Right lobe of liver (tissue), 6 donors: ENCODE measurements at regions not wholly inside any gene's neighbourhood (a gene's known extent, or its start where the extent isn't known, plus 50 kb on each side); places are given as distances from the start of the nearest gene placed in this dataset.
A peak's percentile ranks its signal among the peaks of the same experiment; 100 is the strongest.

Experiments used
- ATAC-seq, 4 donors: fragments of 200-7000 bp; cut with Tn5 transposase; one replicate each; pipeline ENCODE4 v1.9.1; 2020; ENCODE audit warnings: mild to moderate bottlenecking in 4 of 4, moderate library complexity in 4 of 4
- DNase-seq, 3 donors: peaks; one replicate each; pipeline ENCODE4 v3.0.0-alpha.2; 2020
- H3K27ac ChIP-seq, 3 donors: fragments of 200-600 bp; one replicate each; pipeline ENCODE4 v1.8.0; 2022
- H3K27me3 ChIP-seq, 2 donors: fragments of 200-600 bp; one replicate each; pipeline ENCODE4 v1.8.0; 2022
- H3K36me3 ChIP-seq, 4 donors: fragments of 200-600 bp; sonication (generic) in 1 of 4; one replicate each; pipeline versions ENCODE4 v1.5.1 to v1.8.0; 2017 to 2022; ENCODE audit warnings: control low read depth in 1 of 4
- H3K4me1 ChIP-seq, 4 donors: fragments of 200-600 bp; sonication (generic) in 1 of 4; one replicate each; pipeline versions ENCODE4 v1.5.1 to v1.8.0; 2017 to 2022; ENCODE audit warnings: control low read depth in 1 of 4
- H3K4me3 ChIP-seq, 3 donors: fragments of 200-600 bp; one replicate each; pipeline ENCODE4 v1.8.0; 2022
- H3K9me3 ChIP-seq, 4 donors: fragments of 200-600 bp; sonication (generic) in 1 of 4; one replicate each; pipeline versions ENCODE4 v1.5.1 to v1.8.0; 2017 to 2022; ENCODE audit warnings: control low read depth in 1 of 4
- POLR2A ChIP-seq: fragments of 450-650 bp; IDR thresholded peaks from one replicate; pipeline ENCODE4 v1.6.1; 2017; ENCODE audit warnings: antibody characterized with exemption, mild to moderate bottlenecking
- WGBS: methylation state at CpG from one replicate; pipeline ENCODE4 v1.1.6; 2018; ENCODE audit warnings: low coverage, low lambda C conversion rate; ENCODE audit not compliant: insufficient coverage; ENCODE audit errors: missing lambda C conversion rate; 5-methylcytosine and 5-hydroxymethylcytosine counted together
- intact Hi-C, 2 donors: fragments of 100-400 bp; cut with DNase I; formaldehyde crosslinking; loops; one replicate each; pipeline versions ENCODE4 v1.11.2 to v1.14.1; 2022
- TF ChIP-seq, protein P1 (sequence below), 4 donors: fragments of 200-600 bp in 3 of 4; fragments of 450-650 bp in 1 of 4; IDR thresholded peaks; one replicate each; pipeline versions ENCODE4 v1.5.1 to v1.8.0; 2016 to 2022; ENCODE audit warnings: antibody characterized with exemption in 4 of 4, mild to moderate bottlenecking in 2 of 4
- donor health status: DM: no; HTN: yes; CAD: no.
- donor health status: DM: no; HTN: no; CAD: no.
- donor health status: DM: no; HTN: no; CAD: no.
- donor health status: DM: no; HTN: yes; CAD: no.
- donor health status: DM: no; HTN: yes; CAD: no.

- no peaks in the 10 kb centered on the region for H3K27me3 ChIP-seq
- intact Hi-C loops = no loop called here
- no peak overlapping the region for H3K27ac ChIP-seq
- no peak overlapping the region for H3K4me3 ChIP-seq
- H3K4me1 ChIP-seq = no peaks in the 10 kb centered on the region
- ATAC-seq (no peak), DNase-seq (no peak)
- TF ChIP-seq, protein P1, sequence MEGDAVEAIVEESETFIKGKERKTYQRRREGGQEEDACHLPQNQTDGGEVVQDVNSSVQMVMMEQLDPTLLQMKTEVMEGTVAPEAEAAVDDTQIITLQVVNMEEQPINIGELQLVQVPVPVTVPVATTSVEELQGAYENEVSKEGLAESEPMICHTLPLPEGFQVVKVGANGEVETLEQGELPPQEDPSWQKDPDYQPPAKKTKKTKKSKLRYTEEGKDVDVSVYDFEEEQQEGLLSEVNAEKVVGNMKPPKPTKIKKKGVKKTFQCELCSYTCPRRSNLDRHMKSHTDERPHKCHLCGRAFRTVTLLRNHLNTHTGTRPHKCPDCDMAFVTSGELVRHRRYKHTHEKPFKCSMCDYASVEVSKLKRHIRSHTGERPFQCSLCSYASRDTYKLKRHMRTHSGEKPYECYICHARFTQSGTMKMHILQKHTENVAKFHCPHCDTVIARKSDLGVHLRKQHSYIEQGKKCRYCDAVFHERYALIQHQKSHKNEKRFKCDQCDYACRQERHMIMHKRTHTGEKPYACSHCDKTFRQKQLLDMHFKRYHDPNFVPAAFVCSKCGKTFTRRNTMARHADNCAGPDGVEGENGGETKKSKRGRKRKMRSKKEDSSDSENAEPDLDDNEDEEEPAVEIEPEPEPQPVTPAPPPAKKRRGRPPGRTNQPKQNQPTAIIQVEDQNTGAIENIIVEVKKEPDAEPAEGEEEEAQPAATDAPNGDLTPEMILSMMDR (IDR thresholded peaks at IDR 0.05) = no peak
- no peak for TF ChIP-seq POLR2A
- WGBS = 19% methylated on average over 2 of the region's 2 CpGs
- no peaks in the 10 kb centered on the region for H3K36me3 ChIP-seq
- H3K9me3 ChIP-seq = no peaks in the 10 kb centered on the region
Measured at GRCh38 chr1:29820401-29820800, 584.1 kb downstream of the PTPRU start.

DNA sequence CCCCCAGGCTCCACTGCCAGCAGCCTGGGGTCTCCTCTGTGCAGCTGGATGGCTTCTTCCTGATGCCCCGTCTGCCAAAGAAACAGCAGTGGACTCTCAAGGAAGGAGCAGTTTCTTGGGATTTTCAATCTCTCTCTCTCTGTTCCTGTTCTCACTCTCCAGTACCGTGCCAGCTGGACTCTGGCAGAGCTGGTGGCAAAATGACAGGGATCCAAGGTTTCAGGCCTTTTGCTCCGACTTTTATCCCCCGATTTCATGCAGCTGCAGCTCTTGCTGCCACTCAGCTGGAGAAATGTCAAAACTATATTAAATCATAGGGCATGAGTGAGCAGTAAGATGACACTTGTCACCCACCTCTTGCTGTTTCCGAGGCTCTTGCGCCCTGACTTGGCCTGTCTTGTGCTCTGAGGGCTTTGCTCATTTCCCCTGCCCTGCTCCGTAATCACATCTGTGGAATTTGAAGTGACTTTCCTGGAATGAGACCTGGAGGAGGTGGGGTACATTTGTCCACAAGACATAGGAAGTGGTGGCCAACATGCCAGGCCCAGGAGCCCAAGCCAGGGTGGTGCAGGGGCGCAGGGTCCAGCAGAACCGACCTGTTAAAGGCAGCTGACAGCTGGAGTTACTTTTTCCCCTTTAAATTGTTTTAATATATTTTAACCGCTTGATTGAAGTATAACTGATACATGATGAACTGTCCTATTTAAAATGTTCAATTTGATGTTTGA lies 576.2 kb downstream of the PTPRU start:
- peak in 1 of 3 donors; percentile 16 for DNase-seq
- no peak for ATAC-seq
- no peaks in the 10 kb centered on the region for H3K9me3 ChIP-seq
- no peaks in the 10 kb centered on the region for H3K27me3 ChIP-seq
- H3K4me3 ChIP-seq = no peak overlapping the region
- 57% methylated on average over 8 of the region's 10 CpGs for WGBS
- intact Hi-C loops = no loop called here
- TF ChIP-seq, protein P1 (IDR thresholded peaks at IDR 0.05) = no peak
- TF ChIP-seq POLR2A = no peak
- H3K36me3 ChIP-seq = no peaks in the 10 kb centered on the region
- H3K4me1 ChIP-seq = no peaks in the 10 kb centered on the region
- H3K27ac ChIP-seq = no peak overlapping the region

- no peaks in the 10 kb centered on the region for H3K27me3 ChIP-seq
- H3K9me3 ChIP-seq = no peaks in the 10 kb centered on the region
- no peak for TF ChIP-seq POLR2A
- TF ChIP-seq, protein P1 (IDR thresholded peaks at IDR 0.05) = no peak
- H3K36me3 ChIP-seq = no peaks in the 10 kb centered on the region
- WGBS = 54% methylated on average over 7 of the region's 10 CpGs
- intact Hi-C loops = no loop called here
- H3K4me3 ChIP-seq = no peak overlapping the region
- DNase-seq (peak in 1 of 3 donors; percentile 23), ATAC-seq (no peak)
- no peaks in the 10 kb centered on the region for H3K4me1 ChIP-seq
- no peak overlapping the region for H3K27ac ChIP-seq
Measured at GRCh38 chr1:29811727-29812407, 575.5 kb downstream of the PTPRU start.

- H3K27me3 ChIP-seq = no peaks in the 10 kb centered on the region
- no peak overlapping the region for H3K27ac ChIP-seq
- ATAC-seq = no peak
- TF ChIP-seq POLR2A = no peak
- TF ChIP-seq, protein P1 (IDR thresholded peaks at IDR 0.05) = no peak
- DNase-seq = peak in 1 of 3 donors; percentile 24
- intact Hi-C loops = no loop called here
- H3K9me3 ChIP-seq = no peaks in the 10 kb centered on the region
- no peaks in the 10 kb centered on the region for H3K4me1 ChIP-seq
- no peaks in the 10 kb centered on the region for H3K36me3 ChIP-seq
- 43% methylated on average over 7 of the region's 7 CpGs for WGBS
- no peak overlapping the region for H3K4me3 ChIP-seq
Measured at GRCh38 chr1:29811247-29811646, 574.9 kb downstream of the PTPRU start.
